ENCODE measurements at regions not wholly inside any gene's neighbourhood (a gene's known extent, or its start where the extent isn't known, plus 50 kb on each side); places are given as distances from the start of the nearest gene placed in this dataset.
A peak's percentile ranks its signal among the peaks of the same experiment; 100 is the strongest.

- no peaks in the 10 kb centered on the region for H3K9me3 Mint-ChIP-seq
- H3K27ac Mint-ChIP-seq, result no peak overlapping the region
- no peak overlapping the region for H3K4me3 Mint-ChIP-seq
- H3K27me3 Mint-ChIP-seq, result peaks cover 4% of the 10 kb centered on the region
- DNase-seq (no peak), ATAC-seq (ENCODE audit: low read depth) (no peak)
- POLR2A ChIA-PET, result no interaction called here
- no peaks in the 10 kb centered on the region for H3K4me1 Mint-ChIP-seq
- H3K36me3 Mint-ChIP-seq, result no peaks in the 10 kb centered on the region
Observed at GRCh38 chr2:205889114-205889513, 196.9 kb downstream of the INO80D start.

- DNase-seq, result no peak
- H3K27ac Mint-ChIP-seq, result no peak overlapping the region
- ATAC-seq (ENCODE audit: low read depth), result no peak
- no peaks in the 10 kb centered on the region for H3K9me3 Mint-ChIP-seq
- H3K4me1 Mint-ChIP-seq, result no peaks in the 10 kb centered on the region
- no peaks in the 10 kb centered on the region for H3K36me3 Mint-ChIP-seq
- POLR2A ChIA-PET, result no interaction called here
- H3K27me3 Mint-ChIP-seq, result peaks cover 8% of the 10 kb centered on the region
- H3K4me3 Mint-ChIP-seq, result no peak overlapping the region
Observed at GRCh38 chr2:205887637-205888036, 198.3 kb downstream of the INO80D start.

GRCh38 chr2:205885492-205886099 is 200.4 kb downstream of the INO80D start:
- H3K4me1 Mint-ChIP-seq, result no peaks in the 10 kb centered on the region
- DNase-seq (peak; percentile 75), ATAC-seq (ENCODE audit: low read depth) (peak; percentile 68)
- H3K9me3 Mint-ChIP-seq, result no peaks in the 10 kb centered on the region
- H3K27ac Mint-ChIP-seq, result no peak overlapping the region
- H3K36me3 Mint-ChIP-seq, result no peaks in the 10 kb centered on the region
- POLR2A ChIA-PET, result no interaction called here
- H3K27me3 Mint-ChIP-seq, result peaks cover 12% of the 10 kb centered on the region
- no peak overlapping the region for H3K4me3 Mint-ChIP-seq

- no peaks in the 10 kb centered on the region for H3K4me1 Mint-ChIP-seq
- H3K9me3 Mint-ChIP-seq, result no peaks in the 10 kb centered on the region
- DNase-seq, result no peak
- POLR2A ChIA-PET, result no interaction called here
- ATAC-seq (ENCODE audit: low read depth), result no peak
- H3K27ac Mint-ChIP-seq, result no peak overlapping the region
- H3K27me3 Mint-ChIP-seq, result peaks cover 16% of the 10 kb centered on the region
- H3K4me3 Mint-ChIP-seq, result no peak overlapping the region
- no peaks in the 10 kb centered on the region for H3K36me3 Mint-ChIP-seq
Observed at GRCh38 chr2:205883965-205884364, 201.7 kb downstream of the NRP2 start.

- H3K27ac Mint-ChIP-seq, result no peak overlapping the region
- H3K36me3 Mint-ChIP-seq, result no peaks in the 10 kb centered on the region
- no peaks in the 10 kb centered on the region for H3K4me1 Mint-ChIP-seq
- peaks cover 16% of the 10 kb centered on the region for H3K27me3 Mint-ChIP-seq
- no peak for ATAC-seq (ENCODE audit: low read depth)
- DNase-seq, result no peak
- H3K4me3 Mint-ChIP-seq, result no peak overlapping the region
- POLR2A ChIA-PET, result no interaction called here
- H3K9me3 Mint-ChIP-seq, result no peaks in the 10 kb centered on the region
Observed at GRCh38 chr2:205882806-205883425, 200.6 kb downstream of the NRP2 start.

- Mint-ChIP-seq H3K27me3 (peaks cover 20% of the 10 kb centered on the region), H3K36me3 (no peaks in the 10 kb centered on the region), H3K4me1 (no peaks in the 10 kb centered on the region), H3K27ac (no peak overlapping the region), H3K9me3 (no peaks in the 10 kb centered on the region), H3K4me3 (no peak overlapping the region)
- no peak for DNase-seq
- POLR2A ChIA-PET, result no interaction called here
- no peak for ATAC-seq (ENCODE audit: low read depth)
Observed at GRCh38 chr2:205880048-205880447, 197.7 kb downstream of the NRP2 start.

GRCh38 chr2:205878999-205879762 is 196.9 kb downstream of the NRP2 start:
- POLR2A ChIA-PET, result no interaction called here
- Mint-ChIP-seq H3K27ac (no peak overlapping the region), H3K27me3 (peaks cover 18% of the 10 kb centered on the region), H3K36me3 (no peaks in the 10 kb centered on the region), H3K9me3 (no peaks in the 10 kb centered on the region), H3K4me3 (no peak overlapping the region), H3K4me1 (no peaks in the 10 kb centered on the region)
- ATAC-seq (ENCODE audit: low read depth) (no peak), DNase-seq (no peak)

- peaks cover 21% of the 10 kb centered on the region for H3K27me3 Mint-ChIP-seq
Observed at GRCh38 chr2:205877496-205877895, 195.2 kb downstream of the NRP2 start.

GRCh38 chr2:205876127-205876526 is 193.8 kb downstream of the NRP2 start:
- peaks cover 22% of the 10 kb centered on the region for H3K27me3 Mint-ChIP-seq
- POLR2A ChIA-PET, result no interaction called here
- H3K9me3 Mint-ChIP-seq, result no peaks in the 10 kb centered on the region
- no peak overlapping the region for H3K27ac Mint-ChIP-seq
- ATAC-seq (ENCODE audit: low read depth), result no peak
- H3K36me3 Mint-ChIP-seq, result no peaks in the 10 kb centered on the region
- H3K4me3 Mint-ChIP-seq, result no peak overlapping the region
- no peak for DNase-seq
- H3K4me1 Mint-ChIP-seq, result no peaks in the 10 kb centered on the region

More at GRCh38 chr2:205877496-205877895, 195.2 kb downstream of the NRP2 start:
- H3K9me3 Mint-ChIP-seq, result no peaks in the 10 kb centered on the region
- no peaks in the 10 kb centered on the region for H3K36me3 Mint-ChIP-seq
- ATAC-seq (ENCODE audit: low read depth) (no peak), DNase-seq (no peak)
- POLR2A ChIA-PET, result no interaction called here
- H3K4me1 Mint-ChIP-seq, result no peaks in the 10 kb centered on the region
- H3K27ac Mint-ChIP-seq, result no peak overlapping the region
- no peak overlapping the region for H3K4me3 Mint-ChIP-seq

GRCh38 chr2:205872716-205873115 is 190.4 kb downstream of the NRP2 start:
- Mint-ChIP-seq H3K27me3 (peaks cover 24% of the 10 kb centered on the region), H3K4me1 (peaks cover 19% of the 10 kb centered on the region), H3K9me3 (no peaks in the 10 kb centered on the region), H3K36me3 (no peaks in the 10 kb centered on the region), H3K27ac (no peak overlapping the region), H3K4me3 (no peak overlapping the region)
- POLR2A ChIA-PET, result no interaction called here
- ATAC-seq (ENCODE audit: low read depth) (no peak), DNase-seq (no peak)

GRCh38 chr2:205869439-205869838 is 187.1 kb downstream of the NRP2 start:
- Mint-ChIP-seq H3K4me1 (peaks cover 23% of the 10 kb centered on the region), H3K9me3 (no peaks in the 10 kb centered on the region), H3K27ac (peak overlapping the region; percentile 53), H3K36me3 (no peaks in the 10 kb centered on the region), H3K4me3 (peak overlapping the region; percentile 48), H3K27me3 (peaks cover 32% of the 10 kb centered on the region)
- POLR2A ChIA-PET, result no interaction called here
- DNase-seq (no peak), ATAC-seq (ENCODE audit: low read depth) (no peak)

- peaks cover 23% of the 10 kb centered on the region for H3K4me1 Mint-ChIP-seq
- H3K27me3 Mint-ChIP-seq, result peaks cover 34% of the 10 kb centered on the region
- H3K4me3 Mint-ChIP-seq, result peak overlapping the region; percentile 48
- H3K27ac Mint-ChIP-seq, result no peak overlapping the region
- no peaks in the 10 kb centered on the region for H3K36me3 Mint-ChIP-seq
- POLR2A ChIA-PET, result no interaction called here
- DNase-seq, result peak; percentile 32
- peak; percentile 61 for ATAC-seq (ENCODE audit: low read depth)
- no peaks in the 10 kb centered on the region for H3K9me3 Mint-ChIP-seq
Observed at GRCh38 chr2:205868773-205869333, 186.6 kb downstream of the NRP2 start.

- Mint-ChIP-seq H3K4me1 (peaks cover 23% of the 10 kb centered on the region), H3K9me3 (no peaks in the 10 kb centered on the region), H3K27me3 (peaks cover 32% of the 10 kb centered on the region), H3K27ac (no peak overlapping the region), H3K36me3 (no peaks in the 10 kb centered on the region), H3K4me3 (no peak overlapping the region)
- POLR2A ChIA-PET, result no interaction called here
- ATAC-seq (ENCODE audit: low read depth) (no peak), DNase-seq (no peak)
Observed at GRCh38 chr2:205868053-205868452, 185.8 kb downstream of the NRP2 start.

- DNase-seq (no peak), ATAC-seq (ENCODE audit: low read depth) (no peak)
- Mint-ChIP-seq H3K4me3 (no peak overlapping the region), H3K27me3 (peaks cover 31% of the 10 kb centered on the region), H3K36me3 (no peaks in the 10 kb centered on the region), H3K9me3 (no peaks in the 10 kb centered on the region), H3K4me1 (peaks cover 23% of the 10 kb centered on the region), H3K27ac (no peak overlapping the region)
- POLR2A ChIA-PET, result no interaction called here
Observed at GRCh38 chr2:205867371-205867770, 185.1 kb downstream of the NRP2 start.

All from activated naive CD8-positive, alpha-beta T cell treated with anti-CD3 and anti-CD28 coated beads, Interleukin-2, amount 10 ng/mL, durations not matched to agents 7 days and 5 days (primary cell).